ENCODE measurements at regions not wholly inside any gene's neighbourhood (a gene's known extent, or its start where the extent isn't known, plus 50 kb on each side); places are given as distances from the start of the nearest gene placed in this dataset.

- Histone ChIP-seq H3K4me1 (ENCODE audit: control insufficient read depth in 3 of 3, insufficient read depth in 3 of 3, low read length in 3 of 3) (peaks cover 10 to 21% (median 17%) of the 10 kb centered on the region in 3 donors), H3K27ac (ENCODE audit: low read depth, low read length) (no peak overlapping the region), H3K27me3 (ENCODE audit: control insufficient read depth in 3 of 3, insufficient read depth in 3 of 3, low read length in 3 of 3) (peaks cover 0 to 15% (median 4%) of the 10 kb centered on the region in 3 donors), H3K36me3 (ENCODE audit: control insufficient read depth in 3 of 3, insufficient read depth in 3 of 3, low read length in 3 of 3) (peaks cover 0 to 6% (median 2%) of the 10 kb centered on the region in 3 donors), H3K4me3 (ENCODE audit: low read length in 3 of 3) (no peak overlapping the region), H3K9ac (ENCODE audit: low read depth in 1 of 3, low read length in 3 of 3) (peak overlapping the region in 1 of 3 donors; percentile 45), H3K9me3 (ENCODE audit: control insufficient read depth in 3 of 3, low read length in 3 of 3) (no peaks in the 10 kb centered on the region)
Measured at GRCh38 chr7:142248-142941, 50.0 kb upstream of the FAM20C start.

Data from skeletal muscle tissue (tissue), 3 donors.